Endothelial cell of umbilical vein (primary cell): ENCODE measurements at regions not wholly inside any gene's neighbourhood (a gene's known extent, or its start where the extent isn't known, plus 50 kb on each side); places are given as distances from the start of the nearest gene placed in this dataset.

Source experiments
- BruUV-seq: library from RNA; stranded (reverse); fragments of 400-500 nt; replicated peaks from 2 replicates; lab custom pipeline; 2021; lab: Mats Ljungman, UMichigan
- CTCF ChIA-PET: fragments of 300-600, 350-600 bp; sonication (Branson Sonifier 250); formaldehyde crosslinking; loops from one replicate; lab custom pipeline; 2021; ENCODE audit warnings: antibody characterized with exemption, inconsistent platforms; lab: Charles Lee
- POLR2A ChIA-PET: fragments of 300-600, 350-600 bp; sonication (Branson Sonifier 250); formaldehyde crosslinking; loops from one replicate; lab custom pipeline; 2021; ENCODE audit warnings: antibody characterized with exemption, inconsistent platforms; lab: Charles Lee
- DNase-seq: peaks from one replicate; pipeline ENCODE4 v3.0.0-alpha.2; 2011; ENCODE audit warnings: low read depth, low spot score
- FAIRE-seq: peaks from 2 replicates; lab custom pipeline; 2011; peaks lifted over from hg19 to GRCh38; lab: Jason Lieb, UNC
- H2AFZ ChIP-seq: 2 replicates; pipeline ENCODE4 v1.6.0; 2012; ENCODE audit warnings: low read depth, low read length, control low read depth, inconsistent platforms
- H3K27ac ChIP-seq: 2 replicates; pipeline ENCODE4 v1.5.1; 2011; ENCODE audit warnings: low read depth, mild to moderate bottlenecking, control low read depth, low read length, moderate library complexity; ENCODE audit not compliant: insufficient read depth
- H3K27me3 ChIP-seq, 2 experiments: 2 replicates each; pipeline versions ENCODE4 v1.6.0 to v1.6.1; 2011; ENCODE audit warnings: low read length in 2 of 2, mixed read lengths in 1 of 2; ENCODE audit not compliant: control insufficient read depth in 2 of 2, insufficient read depth in 2 of 2
- H3K36me3 ChIP-seq, 2 experiments: 2 replicates in 1 of 2; 3 replicates in 1 of 2; pipeline ENCODE4 v1.5.1; 2011; ENCODE audit warnings: low read length in 2 of 2, mild to moderate bottlenecking in 1 of 2, moderate library complexity in 1 of 2; ENCODE audit not compliant: control insufficient read depth in 2 of 2, insufficient read depth in 2 of 2; ENCODE audit errors: extremely low read depth in 1 of 2
- H3K4me1 ChIP-seq: 3 replicates; pipeline ENCODE4 v1.5.1; 2011; ENCODE audit warnings: mild to moderate bottlenecking, low read length; ENCODE audit not compliant: control insufficient read depth, insufficient read depth; ENCODE audit errors: extremely low read depth
- H3K4me2 ChIP-seq: 2 replicates; pipeline ENCODE4 v1.6.1; 2011; ENCODE audit warnings: low read length, control low read depth, mixed read lengths; ENCODE audit not compliant: insufficient read depth
- H3K4me3 ChIP-seq, 3 experiments: fragments of 200-600 bp in 1 of 3; sonication (generic), shearing (Covaris generic) in 1 of 3; replicated peaks in 1 of 3; 2 replicates each; pipeline ENCODE4 v1.5.1; 2011 to 2016; ENCODE audit warnings: control low read depth in 3 of 3, low read length in 3 of 3, mild to moderate bottlenecking in 2 of 3, inconsistent platforms in 1 of 3, low read depth in 1 of 3, moderate library complexity in 1 of 3; ENCODE audit not compliant: insufficient read depth in 1 of 3
- H3K79me2 ChIP-seq: 2 replicates; pipeline ENCODE4 v1.6.0; 2012; ENCODE audit warnings: low read length, inconsistent platforms; ENCODE audit not compliant: control insufficient read depth, insufficient read depth
- H3K9ac ChIP-seq: replicated peaks from 2 replicates; pipeline ENCODE3; 2011; ENCODE audit warnings: low read length, control low read depth; ENCODE audit not compliant: insufficient read depth; ENCODE audit errors: extremely low read depth
- H3K9me1 ChIP-seq: replicated peaks from 3 replicates; pipeline ENCODE4 v1.6.0; 2011; ENCODE audit warnings: mild to moderate bottlenecking, low read length; ENCODE audit not compliant: control insufficient read depth, insufficient read depth; ENCODE audit errors: extremely low read depth
- H3K9me3 ChIP-seq: replicated peaks from 2 replicates; pipeline ENCODE4 v1.5.1; 2012; ENCODE audit warnings: low read length, inconsistent platforms; ENCODE audit not compliant: control insufficient read depth, insufficient read depth
- H4K20me1 ChIP-seq: replicated peaks from 2 replicates; pipeline ENCODE3; 2011; ENCODE audit warnings: mild to moderate bottlenecking, low read length; ENCODE audit not compliant: control insufficient read depth, insufficient read depth; ENCODE audit errors: extremely low read depth
- CTCF ChIP-seq, 2 donors: IDR thresholded peaks; 1 replicate in 1 of 2; 2 replicates in 1 of 2; pipeline ENCODE4 v1.5.1; 2011; ENCODE audit warnings: low read length in 2 of 2, mild to moderate bottlenecking in 2 of 2, moderate library complexity in 2 of 2, control low read depth in 1 of 2, inconsistent platforms in 1 of 2, low read depth in 1 of 2; ENCODE audit not compliant: insufficient read depth in 1 of 2; ENCODE audit errors: extremely low read depth in 1 of 2
- EZH2 ChIP-seq: IDR thresholded peaks from 2 replicates; pipeline ENCODE4 v1.6.1; 2012; ENCODE audit warnings: borderline replicate concordance, low read depth, mild to moderate bottlenecking, moderate library complexity, low read length, inconsistent platforms; ENCODE audit not compliant: severe bottlenecking
- FOS ChIP-seq: IDR thresholded peaks from 2 replicates; pipeline ENCODE4 v1.6.1; 2011; ENCODE audit warnings: mild to moderate bottlenecking, low read length, moderate library complexity, borderline replicate concordance; ENCODE audit not compliant: insufficient read depth
- GATA2 ChIP-seq: IDR thresholded peaks from 2 replicates; pipeline ENCODE4 v1.7.0; 2011; ENCODE audit warnings: low read depth, mild to moderate bottlenecking, moderate library complexity, mixed read lengths, low read length; ENCODE audit not compliant: insufficient read length, insufficient read depth
- JUN ChIP-seq: IDR thresholded peaks from 2 replicates; pipeline ENCODE4 v1.6.1; 2011; ENCODE audit warnings: borderline replicate concordance, low read depth; ENCODE audit not compliant: insufficient read length, insufficient read depth
- MAX ChIP-seq: IDR thresholded peaks from 2 replicates; pipeline ENCODE4 v1.6.1; 2011; ENCODE audit not compliant: insufficient read depth, insufficient read length
- MYC ChIP-seq: IDR thresholded peaks from one replicate; pipeline ENCODE4 v1.6.1; 2011; ENCODE audit warnings: mild to moderate bottlenecking, low read depth, low read length
- POLR2A ChIP-seq: IDR thresholded peaks from 2 replicates; pipeline ENCODE4 v1.6.1; 2012; ENCODE audit warnings: low read depth, mild to moderate bottlenecking, control low read depth, low read length
- POLR2AphosphoS5 ChIP-seq: IDR thresholded peaks from 2 replicates; pipeline ENCODE4 v1.6.1; 2012; ENCODE audit warnings: low read depth, mild to moderate bottlenecking, control low read depth, low read length, moderate library complexity; ENCODE audit not compliant: insufficient read depth
- dilution Hi-C: fragments of 300-500 bp; cut with MboI; formaldehyde crosslinking; loops from one replicate; pipeline ENCODE4 v1.15.0; 2019; ENCODE audit warnings: low sequenced_read_pairs; ENCODE audit not compliant: extremely low pct_ligation_motif_present
- intact Hi-C: fragments of 100-400 bp; cut with micrococcal nuclease; formaldehyde crosslinking; loops from one replicate; pipeline ENCODE4 v1.10.0; 2022

DNA sequence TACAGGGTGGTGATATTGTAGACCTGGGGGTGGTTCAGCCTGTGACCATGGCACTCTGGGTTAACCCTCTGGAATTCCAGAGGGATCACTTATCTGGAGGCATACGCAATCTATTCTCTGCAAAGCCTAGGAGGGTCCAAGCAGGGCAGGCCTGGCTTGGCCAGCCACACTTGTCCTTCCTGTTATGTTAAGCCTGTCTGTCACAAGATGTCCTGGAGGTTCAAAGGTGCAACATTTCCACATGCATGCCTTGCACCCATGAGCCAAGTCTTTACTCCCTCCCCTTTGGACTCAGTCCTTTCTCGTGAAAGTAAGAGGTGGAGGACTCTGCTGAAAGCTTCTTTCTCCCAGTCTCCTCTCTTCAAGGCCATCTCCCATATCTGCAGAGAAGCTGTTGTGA is 345.1 kb downstream of the HHIPL2 start:
- Histone ChIP-seq H2AFZ (no peak overlapping the region), H3K27ac (no peak overlapping the region), H3K27me3 (no peaks in the 10 kb centered on the region), H4K20me1 (no peaks in the 10 kb centered on the region), H3K4me3 (no peak overlapping the region), H3K9me1 (no peaks in the 10 kb centered on the region), H3K9ac (no peak overlapping the region), H3K36me3 (no peaks in the 10 kb centered on the region), H3K9me3 (peaks cover 2% of the 10 kb centered on the region), H3K79me2 (no peaks in the 10 kb centered on the region), H3K4me2 (no peak overlapping the region), H3K4me1 (no peaks in the 10 kb centered on the region)
- FAIRE-seq (no peak), DNase-seq (no peak)
- CTCF ChIA-PET = no interaction called here
- no TSS peak for BruUV-seq
- POLR2A ChIA-PET = no interaction called here
- TF ChIP-seq JUN = no peak
- TF ChIP-seq MAX = no peak
- TF ChIP-seq EZH2 = no peak
- no peak for TF ChIP-seq GATA2
- no peak for TF ChIP-seq FOS
- TF ChIP-seq POLR2A = no peak
- TF ChIP-seq CTCF (IDR thresholded peaks at IDR 0.05; ENCODE audit: extremely low read depth in 1 of 2, insufficient read depth in 1 of 2, low read depth in 1 of 2, low read length in 2 of 2) = no peak
- no peak for TF ChIP-seq MYC
- TF ChIP-seq POLR2AphosphoS5 = no peak
- intact Hi-C loops = no loop called here
- dilution Hi-C loops = no loop called here
